Right lobe of liver (tissue), 6 donors: ENCODE measurements at regions not wholly inside any gene's neighbourhood (a gene's known extent, or its start where the extent isn't known, plus 50 kb on each side); places are given as distances from the start of the nearest gene placed in this dataset.

Source experiments
- ATAC-seq, 4 donors: fragments of 200-7000 bp; cut with Tn5 transposase; one replicate each; pipeline ENCODE4 v1.9.1; 2020; ENCODE audit warnings: mild to moderate bottlenecking in 4 of 4, moderate library complexity in 4 of 4
- DNase-seq, 3 donors: peaks; one replicate each; pipeline ENCODE4 v3.0.0-alpha.2; 2020
- H3K27ac ChIP-seq, 3 donors: fragments of 200-600 bp; one replicate each; pipeline ENCODE4 v1.8.0; 2022
- H3K27me3 ChIP-seq, 2 donors: fragments of 200-600 bp; one replicate each; pipeline ENCODE4 v1.8.0; 2022
- H3K36me3 ChIP-seq, 4 donors: fragments of 200-600 bp; sonication (generic) in 1 of 4; one replicate each; pipeline versions ENCODE4 v1.5.1 to v1.8.0; 2017 to 2022; ENCODE audit warnings: control low read depth in 1 of 4
- H3K4me1 ChIP-seq, 4 donors: fragments of 200-600 bp; sonication (generic) in 1 of 4; one replicate each; pipeline versions ENCODE4 v1.5.1 to v1.8.0; 2017 to 2022; ENCODE audit warnings: control low read depth in 1 of 4
- H3K4me3 ChIP-seq, 3 donors: fragments of 200-600 bp; one replicate each; pipeline ENCODE4 v1.8.0; 2022
- H3K9me3 ChIP-seq, 4 donors: fragments of 200-600 bp; sonication (generic) in 1 of 4; one replicate each; pipeline versions ENCODE4 v1.5.1 to v1.8.0; 2017 to 2022; ENCODE audit warnings: control low read depth in 1 of 4
- POLR2A ChIP-seq: fragments of 450-650 bp; IDR thresholded peaks from one replicate; pipeline ENCODE4 v1.6.1; 2017; ENCODE audit warnings: antibody characterized with exemption, mild to moderate bottlenecking
- WGBS: methylation state at CpG from one replicate; pipeline ENCODE4 v1.1.6; 2018; ENCODE audit warnings: low coverage, low lambda C conversion rate; ENCODE audit not compliant: insufficient coverage; ENCODE audit errors: missing lambda C conversion rate; 5-methylcytosine and 5-hydroxymethylcytosine counted together
- intact Hi-C, 2 donors: fragments of 100-400 bp; cut with DNase I; formaldehyde crosslinking; loops; one replicate each; pipeline versions ENCODE4 v1.11.2 to v1.14.1; 2022
- TF ChIP-seq, protein P1 (sequence below), 4 donors: fragments of 200-600 bp in 3 of 4; fragments of 450-650 bp in 1 of 4; IDR thresholded peaks; one replicate each; pipeline versions ENCODE4 v1.5.1 to v1.8.0; 2016 to 2022; ENCODE audit warnings: antibody characterized with exemption in 4 of 4, mild to moderate bottlenecking in 2 of 4
- donor health status: DM: no; HTN: yes; CAD: no.
- donor health status: DM: no; HTN: no; CAD: no.
- donor health status: DM: no; HTN: no; CAD: no.
- donor health status: DM: no; HTN: yes; CAD: no.
- donor health status: DM: no; HTN: yes; CAD: no.

DNA sequence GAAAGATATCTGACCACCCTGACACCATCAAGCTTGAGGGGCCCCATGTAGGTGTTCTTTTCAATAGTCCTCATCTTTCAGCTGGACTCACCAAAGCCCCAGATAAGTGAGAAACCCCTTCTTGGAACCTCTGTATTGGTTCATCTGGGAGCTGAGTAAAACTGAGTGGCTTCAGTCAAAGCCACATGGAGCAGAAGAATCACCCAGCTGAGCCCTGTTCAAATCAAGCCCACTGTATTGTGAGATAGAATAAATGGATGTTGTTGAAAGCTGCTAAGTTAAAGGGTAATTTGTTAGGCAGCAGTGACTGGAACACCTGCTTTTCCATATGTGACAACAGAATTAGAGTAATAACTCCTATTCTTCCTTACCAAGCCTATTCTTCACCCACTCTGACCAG, 64.8 kb upstream of the SDK1 start:
- TF ChIP-seq, protein P1, sequence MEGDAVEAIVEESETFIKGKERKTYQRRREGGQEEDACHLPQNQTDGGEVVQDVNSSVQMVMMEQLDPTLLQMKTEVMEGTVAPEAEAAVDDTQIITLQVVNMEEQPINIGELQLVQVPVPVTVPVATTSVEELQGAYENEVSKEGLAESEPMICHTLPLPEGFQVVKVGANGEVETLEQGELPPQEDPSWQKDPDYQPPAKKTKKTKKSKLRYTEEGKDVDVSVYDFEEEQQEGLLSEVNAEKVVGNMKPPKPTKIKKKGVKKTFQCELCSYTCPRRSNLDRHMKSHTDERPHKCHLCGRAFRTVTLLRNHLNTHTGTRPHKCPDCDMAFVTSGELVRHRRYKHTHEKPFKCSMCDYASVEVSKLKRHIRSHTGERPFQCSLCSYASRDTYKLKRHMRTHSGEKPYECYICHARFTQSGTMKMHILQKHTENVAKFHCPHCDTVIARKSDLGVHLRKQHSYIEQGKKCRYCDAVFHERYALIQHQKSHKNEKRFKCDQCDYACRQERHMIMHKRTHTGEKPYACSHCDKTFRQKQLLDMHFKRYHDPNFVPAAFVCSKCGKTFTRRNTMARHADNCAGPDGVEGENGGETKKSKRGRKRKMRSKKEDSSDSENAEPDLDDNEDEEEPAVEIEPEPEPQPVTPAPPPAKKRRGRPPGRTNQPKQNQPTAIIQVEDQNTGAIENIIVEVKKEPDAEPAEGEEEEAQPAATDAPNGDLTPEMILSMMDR (IDR thresholded peaks at IDR 0.05) = no peak
- no peak for TF ChIP-seq POLR2A
- no peak for DNase-seq
- intact Hi-C loops = no loop called here
- ATAC-seq = no peak
- Histone ChIP-seq H3K27me3 (no peaks in the 10 kb centered on the region), H3K4me3 (no peak overlapping the region), H3K27ac (no peak overlapping the region), H3K4me1 (no peaks in the 10 kb centered on the region), H3K36me3 (no peaks in the 10 kb centered on the region), H3K9me3 (no peaks in the 10 kb centered on the region)

DNA sequence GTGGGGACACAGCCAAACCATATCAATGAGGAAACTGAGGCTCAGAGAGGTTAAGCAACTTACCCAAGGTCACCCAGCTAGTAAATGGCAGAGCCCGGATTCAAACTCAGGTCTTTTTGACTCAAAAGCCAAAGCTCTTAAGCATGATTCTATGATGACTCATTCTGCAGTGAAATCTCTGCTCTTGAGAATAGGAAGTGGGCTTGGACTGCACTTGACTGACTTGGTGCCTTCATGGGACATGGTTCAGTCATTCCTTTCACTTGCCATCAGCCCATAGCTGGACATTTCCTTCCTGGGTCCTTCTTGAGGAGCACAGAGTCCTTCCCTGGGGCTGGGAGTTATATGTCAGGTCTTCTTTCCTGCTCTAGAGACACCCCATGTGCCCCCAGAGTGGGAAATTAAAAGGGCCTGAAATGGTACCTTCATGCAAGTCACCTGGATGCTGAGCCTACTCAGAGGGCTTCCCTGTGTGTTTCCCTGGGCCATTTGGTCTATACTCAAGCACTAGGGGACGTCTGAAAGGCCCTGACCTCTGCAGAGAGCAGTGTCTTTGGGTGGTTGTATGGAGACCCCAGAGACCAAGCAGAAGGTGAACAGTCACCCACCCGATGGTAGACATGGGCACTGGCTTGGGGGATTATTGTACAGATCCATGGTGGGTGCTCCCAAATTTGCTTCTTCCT, 62.4 kb upstream of the SDK1 start:
- no peaks in the 10 kb centered on the region for H3K27me3 ChIP-seq
- H3K9me3 ChIP-seq = no peaks in the 10 kb centered on the region
- no peaks in the 10 kb centered on the region for H3K4me1 ChIP-seq
- no peak overlapping the region for H3K4me3 ChIP-seq
- no peaks in the 10 kb centered on the region for H3K36me3 ChIP-seq
- DNase-seq (no peak), ATAC-seq (no peak)
- no peak for TF ChIP-seq POLR2A
- TF ChIP-seq, protein P1 (IDR thresholded peaks at IDR 0.05) = no peak
- H3K27ac ChIP-seq = no peak overlapping the region
- WGBS = 60% methylated on average over 1 of the region's 3 CpGs
- intact Hi-C loops = no loop called here

DNA sequence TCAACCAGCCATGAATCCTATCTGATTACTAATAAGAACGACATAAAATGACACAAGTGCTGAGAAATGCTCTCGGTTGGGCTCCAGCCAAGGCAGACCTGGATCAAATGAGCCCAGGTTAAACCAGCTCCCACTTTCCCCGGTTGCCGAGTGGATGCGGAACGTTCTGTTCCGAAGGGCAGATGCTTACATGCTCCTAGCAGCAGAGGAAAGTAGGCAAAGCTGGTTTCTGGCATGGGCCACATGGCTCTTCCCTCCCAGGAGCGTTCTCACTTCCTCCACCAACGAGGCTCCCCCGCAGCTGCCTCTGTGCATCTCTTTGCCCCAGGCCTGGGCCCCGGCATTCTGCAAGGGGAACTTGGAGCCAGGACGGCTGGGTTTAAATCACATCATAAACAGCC, 61.8 kb upstream of the SDK1 start:
- ATAC-seq (no peak), DNase-seq (no peak)
- TF ChIP-seq POLR2A = no peak
- TF ChIP-seq, protein P1 (IDR thresholded peaks at IDR 0.05) = no peak
- Histone ChIP-seq H3K9me3 (no peaks in the 10 kb centered on the region), H3K4me1 (no peaks in the 10 kb centered on the region), H3K27ac (no peak overlapping the region), H3K4me3 (no peak overlapping the region), H3K36me3 (no peaks in the 10 kb centered on the region), H3K27me3 (no peaks in the 10 kb centered on the region)
- intact Hi-C loops = no loop called here
- 61% methylated on average over 5 of the region's 12 CpGs for WGBS

DNA sequence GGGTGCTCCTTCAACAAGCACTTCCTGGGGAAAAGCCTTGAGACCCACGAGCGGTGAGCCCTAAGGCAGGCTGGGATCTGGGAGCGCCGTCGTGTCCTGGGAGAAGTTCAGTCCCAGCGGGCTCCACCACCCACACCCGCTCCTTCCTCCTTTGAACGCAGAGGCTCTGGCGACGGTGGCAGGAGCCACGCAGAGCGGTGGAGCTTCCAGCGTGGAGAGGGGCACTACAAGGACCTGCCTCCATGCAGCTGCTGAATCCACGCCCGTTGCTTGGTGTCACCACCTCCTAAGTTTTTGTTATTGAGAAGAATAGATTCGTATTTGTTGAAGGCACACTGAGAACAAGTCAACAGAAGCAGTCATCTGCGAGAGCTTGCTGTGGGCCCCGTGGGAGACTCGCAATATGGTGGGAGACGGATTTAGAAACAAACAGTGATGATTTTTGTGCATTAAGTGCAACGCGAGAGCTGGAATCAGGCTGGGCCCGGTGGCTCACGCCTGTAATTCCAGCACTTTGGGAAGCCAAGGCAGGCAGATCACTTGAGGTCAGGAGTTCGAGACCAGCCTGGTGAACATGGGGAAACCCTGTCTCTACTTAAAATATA, 60.1 kb upstream of the SDK1 start:
- ATAC-seq (no peak), DNase-seq (no peak)
- Histone ChIP-seq H3K4me1 (no peaks in the 10 kb centered on the region), H3K4me3 (no peak overlapping the region), H3K27ac (no peak overlapping the region), H3K36me3 (no peaks in the 10 kb centered on the region), H3K27me3 (no peaks in the 10 kb centered on the region), H3K9me3 (no peaks in the 10 kb centered on the region)
- 77% methylated on average over 9 of the region's 25 CpGs for WGBS
- TF ChIP-seq, protein P1 (IDR thresholded peaks at IDR 0.05) = no peak
- TF ChIP-seq POLR2A = no peak
- intact Hi-C loops = no loop called here
